ENCODE measurements at regions not wholly inside any gene's neighbourhood (a gene's known extent, or its start where the extent isn't known, plus 50 kb on each side); places are given as distances from the start of the nearest gene placed in this dataset.
"Not testable (repeated sequence)": the region's sequence is repeated elsewhere in the genome, so short reads cannot be mapped to it uniquely, and the experiment has no call there.

- DNase-seq = no peak
Observed at GRCh38 chrX:69060631-69061408, 104.4 kb downstream of the PJA1 start.

GRCh38 chrX:69055193-69055592 lies 110.1 kb downstream of the PJA1 start:
- no peak for DNase-seq

- not testable (repeated sequence) for DNase-seq
Observed at GRCh38 chrX:69054497-69054896, 110.8 kb downstream of the PJA1 start.

- DNase-seq = no peak
Observed at GRCh38 chrX:69051901-69052300, 113.4 kb downstream of the PJA1 start.

- no peak for DNase-seq
Observed at GRCh38 chrX:69050051-69050765, 115.0 kb downstream of the PJA1 start.

GRCh38 chrX:69046996-69047490 lies 118.2 kb downstream of the PJA1 start:
- no peak for DNase-seq

GRCh38 chrX:69045616-69046345 lies 119.5 kb downstream of the PJA1 start:
- DNase-seq = no peak

- DNase-seq = no peak
Observed at GRCh38 chrX:69038816-69039215, 126.4 kb downstream of the PJA1 start.

GRCh38 chrX:69038188-69038587 lies 127.1 kb downstream of the PJA1 start:
- no peak for DNase-seq

- DNase-seq = no peak
Observed at GRCh38 chrX:69037786-69038185, 127.5 kb downstream of the PJA1 start.

- no peak for DNase-seq
Observed at GRCh38 chrX:69036674-69037573, 128.3 kb downstream of the PJA1 start.

GRCh38 chrX:69034451-69034850 lies 130.8 kb downstream of the PJA1 start:
- DNase-seq = no peak

GRCh38 chrX:69033936-69034335 lies 131.3 kb downstream of the PJA1 start:
- DNase-seq = no peak

- no peak for DNase-seq
Observed at GRCh38 chrX:69032601-69033000, 132.7 kb downstream of the PJA1 start.

GRCh38 chrX:69031971-69032391 lies 133.3 kb downstream of the PJA1 start:
- DNase-seq = no peak

GRCh38 chrX:69031181-69031580 lies 134.1 kb downstream of the PJA1 start:
- DNase-seq = no peak

GRCh38 chrX:69029771-69030170 lies 135.5 kb downstream of the PJA1 start:
- DNase-seq = no peak

GRCh38 chrX:69028761-69029120 lies 136.5 kb downstream of the PJA1 start:
- no peak for DNase-seq

GRCh38 chrX:69028006-69028760 lies 137.1 kb downstream of the PJA1 start:
- DNase-seq = no peak

- no peak for DNase-seq
Observed at GRCh38 chrX:69027181-69028005, 137.9 kb downstream of the PJA1 start.

- DNase-seq = no peak
Observed at GRCh38 chrX:69025802-69026301, 139.4 kb downstream of the PJA1 start.

All from NCI-H2029 (cell line).